HEK293T (cell line): ENCODE measurements at regions not wholly inside any gene's neighbourhood (a gene's known extent, or its start where the extent isn't known, plus 50 kb on each side); places are given as distances from the start of the nearest gene placed in this dataset.

Source experiments
- BHLHE40 ChIP-seq: fragments of 450-650 bp; IDR thresholded peaks from 2 replicates; pipeline ENCODE4 v1.6.1; 2016; ENCODE audit warnings: mild to moderate bottlenecking, moderate library complexity, borderline replicate concordance
- ELF4 ChIP-seq: fragments of 450-650 bp; IDR thresholded peaks from 2 replicates; pipeline ENCODE4 v1.6.1; 2017; ENCODE audit warnings: antibody characterized with exemption
- FOXA1 ChIP-seq: fragments of 450-650 bp; IDR thresholded peaks from 2 replicates; pipeline ENCODE4 v1.6.1; 2016; ENCODE audit warnings: mild to moderate bottlenecking
- FOXM1 ChIP-seq: fragments of 450-650 bp; IDR thresholded peaks from 2 replicates; pipeline ENCODE4 v1.6.1; 2017; ENCODE audit warnings: mild to moderate bottlenecking, borderline replicate concordance
- HDGF ChIP-seq: fragments of 450-650 bp; IDR thresholded peaks from 2 replicates; pipeline ENCODE4 v1.6.1; 2017; ENCODE audit warnings: antibody characterized with exemption, borderline replicate concordance
- LEF1 ChIP-seq: fragments of 450-650 bp; IDR thresholded peaks from 2 replicates; pipeline ENCODE4 v1.6.1; 2017; ENCODE audit warnings: mild to moderate bottlenecking, borderline replicate concordance
- NFRKB ChIP-seq: fragments of 450-650 bp; IDR thresholded peaks from 2 replicates; pipeline ENCODE4 v1.6.1; 2016; ENCODE audit warnings: mild to moderate bottlenecking, moderate library complexity
- SP1 ChIP-seq: fragments of 450-650 bp; IDR thresholded peaks from 2 replicates; pipeline ENCODE4 v1.6.1; 2017
- SUZ12 ChIP-seq: fragments of 450-650 bp; IDR thresholded peaks from 2 replicates; pipeline ENCODE4 v1.6.1; 2016; ENCODE audit warnings: mild to moderate bottlenecking
- TARDBP ChIP-seq: fragments of 450-650 bp; IDR thresholded peaks from 2 replicates; pipeline ENCODE4 v1.6.1; 2016
- TF ChIP-seq, protein P1 (sequence below): fragments of 450-650 bp; IDR thresholded peaks from 2 replicates; pipeline ENCODE4 v1.6.1; 2016

GRCh38 chr9:82192211-82192610 is 203.6 kb downstream of the SPATA31D1 start:
- TF ChIP-seq NFRKB (no peak), HDGF (no peak), SUZ12 (no peak), SP1 (no peak), TARDBP (no peak), LEF1 (no peak), BHLHE40 (no peak), FOXM1 (no peak), ELF4 (no peak), FOXA1 (no peak)
- TF ChIP-seq, protein P1, sequence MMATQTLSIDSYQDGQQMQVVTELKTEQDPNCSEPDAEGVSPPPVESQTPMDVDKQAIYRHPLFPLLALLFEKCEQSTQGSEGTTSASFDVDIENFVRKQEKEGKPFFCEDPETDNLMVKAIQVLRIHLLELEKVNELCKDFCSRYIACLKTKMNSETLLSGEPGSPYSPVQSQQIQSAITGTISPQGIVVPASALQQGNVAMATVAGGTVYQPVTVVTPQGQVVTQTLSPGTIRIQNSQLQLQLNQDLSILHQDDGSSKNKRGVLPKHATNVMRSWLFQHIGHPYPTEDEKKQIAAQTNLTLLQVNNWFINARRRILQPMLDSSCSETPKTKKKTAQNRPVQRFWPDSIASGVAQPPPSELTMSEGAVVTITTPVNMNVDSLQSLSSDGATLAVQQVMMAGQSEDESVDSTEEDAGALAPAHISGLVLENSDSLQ = no peak
